ENCODE measurements at regions not wholly inside any gene's neighbourhood (a gene's known extent, or its start where the extent isn't known, plus 50 kb on each side); places are given as distances from the start of the nearest gene placed in this dataset.

GRCh38 chr21:38591218-38591537 lies 92.9 kb upstream of the ERG start:
- Mint-ChIP-seq H3K4me1 (ENCODE audit: low read depth) (no peaks in the 10 kb centered on the region), H3K36me3 (ENCODE audit: low read depth) (no peaks in the 10 kb centered on the region), H3K4me3 (no peak overlapping the region), H3K9me3 (no peaks in the 10 kb centered on the region), H3K27ac (no peak overlapping the region), H3K27me3 (ENCODE audit: insufficient read depth) (peaks cover 34% of the 10 kb centered on the region)
- no peak for TF ChIP-seq CTCF (IDR thresholded peaks at IDR 0.05)
- DNase-seq, result no peak

- Mint-ChIP-seq H3K4me3 (no peak overlapping the region), H3K9me3 (no peaks in the 10 kb centered on the region), H3K27ac (no peak overlapping the region), H3K4me1 (ENCODE audit: low read depth) (no peaks in the 10 kb centered on the region), H3K36me3 (ENCODE audit: low read depth) (no peaks in the 10 kb centered on the region), H3K27me3 (ENCODE audit: insufficient read depth) (peaks cover 58% of the 10 kb centered on the region)
- DNase-seq, result no peak
- no peak for TF ChIP-seq CTCF (IDR thresholded peaks at IDR 0.05)
Observed at GRCh38 chr21:38596264-38597042, 98.2 kb upstream of the ERG start.

- TF ChIP-seq CTCF (IDR thresholded peaks at IDR 0.05), result no peak
- H3K27ac Mint-ChIP-seq, result no peak overlapping the region
- H3K36me3 Mint-ChIP-seq (ENCODE audit: low read depth), result no peaks in the 10 kb centered on the region
- peaks cover 56% of the 10 kb centered on the region for H3K27me3 Mint-ChIP-seq (ENCODE audit: insufficient read depth)
- no peaks in the 10 kb centered on the region for H3K4me1 Mint-ChIP-seq (ENCODE audit: low read depth)
- no peak for DNase-seq
- no peaks in the 10 kb centered on the region for H3K9me3 Mint-ChIP-seq
- H3K4me3 Mint-ChIP-seq, result no peak overlapping the region
Observed at GRCh38 chr21:38597421-38597820, 99.1 kb upstream of the ERG start.

- Mint-ChIP-seq H3K9me3 (no peaks in the 10 kb centered on the region), H3K4me1 (ENCODE audit: low read depth) (no peaks in the 10 kb centered on the region), H3K27me3 (ENCODE audit: insufficient read depth) (peaks cover 58% of the 10 kb centered on the region), H3K36me3 (ENCODE audit: low read depth) (no peaks in the 10 kb centered on the region), H3K4me3 (no peak overlapping the region), H3K27ac (no peak overlapping the region)
- DNase-seq, result no peak
- TF ChIP-seq CTCF (IDR thresholded peaks at IDR 0.05), result no peak
Observed at GRCh38 chr21:38598413-38598812, 100.1 kb upstream of the ERG start.

GRCh38 chr21:38599381-38599975 lies 101.2 kb upstream of the ERG start:
- DNase-seq, result no peak
- H3K36me3 Mint-ChIP-seq (ENCODE audit: low read depth), result no peaks in the 10 kb centered on the region
- no peaks in the 10 kb centered on the region for H3K9me3 Mint-ChIP-seq
- no peak overlapping the region for H3K4me3 Mint-ChIP-seq
- TF ChIP-seq CTCF (IDR thresholded peaks at IDR 0.05), result no peak
- no peak overlapping the region for H3K27ac Mint-ChIP-seq
- peaks cover 55% of the 10 kb centered on the region for H3K27me3 Mint-ChIP-seq (ENCODE audit: insufficient read depth)
- H3K4me1 Mint-ChIP-seq (ENCODE audit: low read depth), result no peaks in the 10 kb centered on the region

All from HFFc6 (cell line).